Suppressor macrophage treated with lipopolysaccharide for 4 hours (primary cell): ENCODE measurements at regions not wholly inside any gene's neighbourhood (a gene's known extent, or its start where the extent isn't known, plus 50 kb on each side); places are given as distances from the start of the nearest gene placed in this dataset.
A peak's percentile ranks its signal among the peaks of the same experiment; 100 is the strongest.
"Not testable (repeated sequence)": the region's sequence is repeated elsewhere in the genome, so short reads cannot be mapped to it uniquely, and the experiment has no call there.

Experiments
- DNase-seq: peaks from one replicate; pipeline ENCODE4 v3.0.0-alpha.2; 2020

DNA sequence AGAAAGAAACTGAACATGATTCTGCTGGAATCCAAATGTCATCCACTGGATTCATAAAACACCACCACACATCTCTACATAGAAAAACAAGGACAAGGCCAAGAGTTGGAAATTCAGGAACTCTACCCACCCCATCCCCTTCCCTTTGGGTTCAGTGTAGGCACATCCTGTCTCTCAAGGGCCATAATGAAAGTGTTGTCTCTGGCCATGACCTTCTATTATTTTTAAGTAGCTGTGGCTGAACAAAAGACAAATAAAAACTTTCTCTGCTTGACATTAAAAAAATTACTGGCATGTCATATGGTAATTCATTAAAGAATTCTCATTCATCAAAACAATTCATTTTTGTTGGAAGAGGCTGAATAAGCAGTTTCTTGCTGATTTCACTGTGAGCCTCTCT is 54.9 kb upstream of the ZBTB18 start:
- no peak for DNase-seq

DNA sequence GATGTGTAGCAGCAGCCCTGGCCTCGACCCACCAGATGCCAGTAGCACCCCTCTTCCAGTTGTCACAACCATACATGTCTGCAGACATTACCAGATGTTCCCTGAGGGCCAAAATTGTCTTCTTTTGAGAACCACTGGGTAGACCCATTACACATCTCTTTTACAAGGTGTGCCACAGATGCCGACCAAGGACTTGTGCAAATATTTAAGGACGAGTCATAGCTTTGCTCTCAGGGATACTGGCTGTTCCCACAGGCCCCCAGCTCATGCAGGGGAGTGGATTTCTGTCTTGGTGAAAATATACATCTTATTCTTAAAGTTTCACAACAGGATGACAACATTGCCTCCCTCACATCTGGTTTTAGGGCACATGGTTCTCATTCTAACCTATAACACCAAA is 59.4 kb upstream of the ZBTB18 start:
- DNase-seq, result no peak

DNA sequence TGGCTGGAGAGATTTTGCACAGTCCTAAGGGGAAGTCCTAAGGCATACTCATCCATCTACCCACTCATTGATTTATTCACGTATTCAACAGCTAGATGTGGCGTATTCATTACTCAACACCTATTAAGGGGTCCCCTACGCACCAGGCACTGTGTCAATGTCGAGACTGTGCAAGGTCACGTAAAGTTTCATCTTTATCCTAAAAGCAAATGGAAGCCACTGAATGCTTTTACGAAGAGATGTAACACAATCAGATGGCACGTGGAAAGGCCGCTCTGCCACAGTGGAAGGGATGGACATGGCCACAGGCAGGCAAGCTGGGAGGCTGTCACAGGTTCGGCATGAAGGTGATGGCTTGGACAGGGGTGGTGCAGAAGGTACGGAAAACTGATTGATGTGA is 66.3 kb upstream of the ZBTB18 start:
- no peak for DNase-seq

DNA sequence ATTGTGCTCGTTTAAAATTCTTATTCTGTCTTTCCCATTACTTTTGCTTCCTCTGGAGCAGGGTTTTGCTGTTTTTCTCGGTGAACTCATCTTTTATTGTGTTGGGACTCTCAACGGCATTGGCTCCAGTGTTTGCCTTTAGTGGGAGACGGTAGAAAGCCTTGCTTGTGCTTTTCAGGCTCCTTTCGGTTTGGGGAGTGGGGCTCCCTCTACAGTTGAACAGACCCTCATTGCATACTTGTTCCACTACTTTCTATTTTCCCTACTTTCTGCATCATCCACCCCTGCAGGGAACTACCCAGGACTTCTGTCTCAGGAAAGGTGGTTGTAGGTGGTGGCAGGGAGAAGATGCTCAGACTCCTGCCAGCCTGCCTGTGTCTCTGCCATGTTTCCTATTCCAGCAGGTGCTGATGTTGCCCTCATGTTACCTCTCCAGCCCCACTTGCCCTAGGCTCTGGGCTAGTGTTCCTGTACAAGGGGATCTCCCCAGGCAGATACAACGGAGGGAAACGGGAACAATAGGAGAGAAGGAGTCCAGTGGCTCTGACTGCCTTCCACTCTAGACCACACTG is 68.5 kb upstream of the ZBTB18 start:
- DNase-seq, result no peak

DNA sequence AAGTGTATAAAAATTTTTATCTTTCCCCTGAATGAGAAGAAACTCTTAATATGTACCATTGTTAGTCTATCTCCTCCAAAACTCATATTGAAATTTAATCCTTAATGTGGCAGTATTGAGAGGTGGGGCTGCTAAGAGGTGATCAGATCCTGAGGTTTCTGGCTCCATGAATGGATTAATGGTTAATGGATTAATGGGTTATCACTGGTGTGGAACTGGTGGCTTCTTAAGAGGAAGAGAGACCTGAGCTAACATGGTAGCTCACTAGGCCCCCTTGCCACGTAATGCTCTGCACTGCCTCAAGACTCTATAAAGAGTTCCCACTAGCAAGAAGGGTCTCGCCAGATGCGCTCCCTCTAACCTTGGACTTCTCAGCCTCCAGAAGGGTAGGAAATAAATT is 70.6 kb upstream of the ZBTB18 start:
- no peak for DNase-seq

DNA sequence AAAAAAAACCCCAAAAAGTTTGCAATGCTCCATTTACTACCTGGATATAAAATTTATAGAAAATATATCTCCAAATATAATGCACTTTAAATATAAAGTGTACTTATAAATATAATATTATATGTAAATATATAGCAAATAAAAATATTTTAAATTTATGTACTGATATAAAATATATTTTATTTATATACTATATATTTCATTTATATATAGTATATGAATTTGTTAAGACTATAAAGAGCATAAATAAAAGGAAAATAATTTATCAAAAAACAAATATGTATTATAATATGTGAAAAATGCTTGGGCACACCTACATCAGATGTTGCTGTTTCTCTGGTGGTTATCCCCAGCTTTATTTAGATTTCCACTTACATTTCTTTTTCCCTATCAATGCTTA is 71.0 kb upstream of the ZBTB18 start:
- no peak for DNase-seq

DNA sequence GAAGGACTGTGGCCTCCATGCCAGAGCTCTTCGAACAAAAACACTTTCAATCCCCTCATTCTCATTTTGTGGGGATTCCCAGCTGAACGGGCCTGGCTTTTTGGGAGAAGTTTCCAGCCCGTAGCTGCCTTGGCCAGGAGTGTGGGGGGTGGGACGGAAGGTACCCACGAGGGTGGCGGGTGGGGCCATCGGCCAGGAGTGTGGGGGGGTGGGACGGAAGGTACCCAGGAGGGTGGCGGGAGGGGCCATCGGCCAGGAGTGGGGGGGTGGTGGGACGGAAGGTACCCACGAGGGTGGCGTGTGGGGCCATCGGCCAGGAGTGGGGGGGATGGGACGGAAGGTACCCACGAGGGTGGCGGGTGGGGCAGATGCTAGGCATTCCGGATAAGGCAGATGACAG is 71.7 kb upstream of the ZBTB18 start:
- DNase-seq, result no peak

DNA sequence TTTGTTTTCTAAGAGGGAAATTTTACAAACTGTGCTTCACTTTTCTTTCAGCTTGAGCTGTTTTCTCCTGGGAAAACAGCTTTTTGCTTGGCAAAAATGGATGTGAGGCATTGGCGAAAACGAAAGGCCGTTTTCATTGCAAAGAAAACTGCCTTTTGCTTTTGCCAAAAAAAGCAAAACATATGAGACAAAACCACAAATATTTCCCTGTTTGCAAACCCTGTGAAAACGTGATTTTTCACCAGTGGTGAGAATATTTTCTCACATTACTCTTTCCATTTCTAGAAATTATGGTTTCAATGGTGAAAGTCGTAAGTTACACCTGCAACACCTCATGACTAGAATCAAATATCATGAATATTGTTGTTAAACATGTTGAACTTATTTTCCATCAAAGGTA is 74.0 kb upstream of the ZBTB18 start:
- no peak for DNase-seq

DNA sequence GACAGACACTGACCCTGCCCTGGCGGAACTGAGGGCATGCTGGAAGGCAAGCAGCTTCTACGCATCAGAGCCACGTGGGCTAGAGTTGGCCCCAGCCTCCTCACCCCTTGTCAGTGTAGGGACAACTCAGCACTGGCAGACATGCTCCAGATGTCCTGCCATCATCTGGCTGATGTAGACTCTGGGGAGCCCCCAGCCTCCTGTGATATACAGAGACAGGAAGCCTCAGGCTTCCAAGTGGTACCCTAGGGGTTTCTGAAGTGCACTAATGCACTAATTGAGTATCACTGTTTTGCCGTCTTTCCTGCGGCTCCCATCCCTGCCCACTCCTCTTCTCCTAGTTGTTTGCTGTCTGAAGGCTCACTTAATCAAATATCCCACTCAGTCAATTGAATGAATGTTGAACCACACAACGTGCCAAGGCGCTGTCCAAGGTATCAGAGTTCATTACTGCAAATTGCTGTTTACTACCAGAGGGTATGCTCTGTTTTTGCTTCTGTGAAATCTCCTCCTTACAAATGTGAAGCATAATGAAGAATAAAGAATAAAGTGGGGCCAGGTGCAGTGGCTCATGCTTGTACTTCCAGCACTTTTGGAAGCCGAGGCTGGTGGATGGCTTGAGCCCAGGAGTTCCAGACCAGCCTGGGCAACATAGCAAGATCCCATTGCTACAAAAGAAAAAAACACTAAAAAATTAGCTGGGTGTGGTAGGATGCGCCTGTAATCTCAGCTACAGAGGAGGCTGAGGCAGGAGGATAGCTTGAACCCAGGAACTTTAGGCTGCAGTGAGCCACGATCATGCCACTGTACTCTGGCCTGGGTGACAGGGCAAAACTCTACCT is 76.4 kb upstream of the ZBTB18 start:
- DNase-seq, result no peak

DNA sequence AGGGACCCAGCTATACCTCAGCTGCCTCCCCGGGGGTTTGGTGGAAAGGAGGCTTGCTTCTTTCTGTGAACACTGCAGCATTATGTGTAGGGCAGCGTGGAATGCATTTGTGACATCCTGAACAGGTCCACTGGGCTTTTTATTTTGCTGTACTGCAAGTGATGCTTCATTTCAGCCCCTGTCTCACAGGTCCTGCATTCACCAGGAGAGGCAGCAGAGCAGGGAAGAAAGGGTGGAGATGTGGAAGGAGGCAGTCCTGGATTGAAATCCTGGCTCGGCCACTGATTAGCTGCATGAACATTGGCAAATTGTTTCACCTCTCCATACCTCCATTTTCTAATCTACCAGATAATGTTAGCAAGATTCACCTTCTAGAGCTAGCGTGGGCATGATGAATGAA is 77.9 kb upstream of the ZBTB18 start:
- no peak for DNase-seq

DNA sequence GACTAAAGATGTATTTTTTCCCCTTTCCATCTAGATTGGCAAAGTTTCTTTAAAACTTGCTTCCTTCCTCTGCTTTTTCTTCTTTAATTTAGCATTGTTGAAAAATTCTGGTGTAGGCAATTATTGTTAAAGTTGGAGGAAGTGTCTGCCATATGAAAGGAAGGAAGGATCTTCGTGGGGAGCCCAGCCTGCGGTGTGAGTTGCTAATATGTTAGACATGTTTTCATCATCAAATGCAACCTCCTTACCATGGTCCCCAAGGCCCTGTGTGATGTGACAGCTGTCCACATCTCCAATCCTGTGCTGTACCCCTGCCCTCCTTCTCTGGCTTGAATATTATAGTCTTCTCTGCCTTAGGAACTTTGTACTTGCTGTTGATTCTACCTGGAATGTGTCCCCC is 81.0 kb upstream of the ZBTB18 start:
- DNase-seq, result no peak

DNA sequence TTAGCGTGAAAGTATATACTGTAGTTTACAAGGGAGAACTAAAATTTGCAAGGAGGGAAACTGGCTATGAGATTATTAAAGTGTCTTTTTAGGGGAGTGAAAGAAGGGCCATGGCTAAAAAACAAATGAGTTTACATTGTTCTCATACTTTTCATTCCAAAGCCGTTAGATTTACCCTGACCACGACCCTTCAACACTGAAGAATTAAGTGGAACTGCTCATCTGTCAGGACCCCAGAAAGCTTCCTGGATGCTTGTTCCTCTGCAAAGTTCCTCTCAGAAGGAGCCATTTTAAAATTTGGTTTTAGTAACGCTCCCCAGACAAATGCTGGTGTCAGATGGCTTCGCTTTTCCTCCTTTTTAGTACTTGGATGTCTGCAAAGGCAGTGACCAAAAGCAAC is 82.7 kb upstream of the ZBTB18 start:
- DNase-seq, result no peak

DNA sequence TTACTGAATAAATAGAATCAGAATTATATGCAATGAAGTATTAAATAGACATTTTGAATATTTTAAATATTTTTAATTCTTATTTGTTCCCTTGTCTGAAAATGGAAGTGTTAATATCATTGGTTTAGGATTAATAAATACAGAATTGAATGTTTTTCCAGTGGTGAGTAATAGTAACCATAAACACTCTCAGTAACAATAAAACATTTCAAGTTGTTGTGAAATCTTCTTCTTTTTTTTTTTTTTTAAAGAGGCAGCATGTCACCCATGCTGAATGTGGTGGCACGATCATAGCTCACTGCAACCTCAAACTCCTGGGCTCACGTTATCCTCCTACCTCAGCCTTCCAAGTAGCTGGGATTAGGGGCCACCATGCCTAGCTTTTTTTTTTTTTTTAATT is 86.2 kb upstream of the ZBTB18 start:
- peak; percentile 7 for DNase-seq

DNA sequence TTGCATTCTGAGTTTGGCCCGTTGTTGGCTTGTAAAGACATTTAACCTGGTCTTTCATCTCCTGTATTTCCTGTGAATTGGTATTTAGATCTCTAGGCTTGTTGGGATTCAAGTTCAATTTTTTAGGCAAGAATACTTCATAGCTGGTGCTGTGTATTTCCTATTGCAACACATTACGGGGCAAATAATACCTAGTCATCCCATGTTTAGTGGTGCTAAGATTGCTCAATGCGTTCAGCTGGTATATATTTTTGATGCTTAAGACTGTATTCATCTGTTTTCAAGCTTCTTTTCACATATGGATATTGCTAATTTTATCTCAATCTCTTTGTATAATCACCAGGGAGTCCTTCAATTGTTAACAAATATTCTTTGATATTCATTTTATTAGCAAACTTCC is 87.5 kb upstream of the ZBTB18 start:
- DNase-seq, result peak; percentile 9

DNA sequence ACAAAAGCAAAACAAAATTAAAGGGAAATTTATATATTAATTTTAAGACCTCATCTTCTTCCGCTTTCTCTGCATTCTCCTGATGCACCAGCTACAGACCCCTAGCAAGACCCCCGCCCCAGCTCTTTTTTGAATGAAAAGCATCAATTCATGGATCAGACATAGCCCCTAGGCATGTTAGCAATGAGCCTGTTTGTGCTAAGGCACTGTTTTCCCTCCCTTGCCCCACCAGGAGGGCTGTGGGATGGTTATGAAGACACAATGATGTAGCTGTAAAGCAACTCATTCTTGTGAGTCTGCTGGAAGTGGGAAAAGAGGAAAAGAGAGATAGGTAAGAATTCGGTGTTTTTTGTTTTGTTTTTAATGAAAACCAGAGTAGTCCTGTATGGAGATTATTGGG is 88.5 kb upstream of the ZBTB18 start:
- no peak for DNase-seq

DNA sequence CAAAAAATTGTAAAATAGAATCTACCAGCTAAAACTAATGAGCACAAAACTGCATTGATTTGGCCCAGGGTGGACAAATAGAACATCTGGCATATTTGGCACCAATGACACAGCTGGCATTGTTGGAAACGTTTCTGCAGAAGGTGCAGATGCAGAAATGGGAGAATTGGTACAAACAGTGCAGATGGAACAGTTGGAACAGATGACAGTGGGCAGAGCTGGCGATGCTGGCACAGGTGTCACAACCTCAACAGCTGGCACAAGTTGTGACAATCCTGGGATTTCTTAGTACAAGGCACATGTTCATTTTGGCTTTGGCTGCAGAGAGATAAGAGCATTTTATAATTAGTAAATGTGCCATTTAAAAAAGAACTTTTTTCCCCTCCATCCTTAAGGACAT is 91.1 kb upstream of the ZBTB18 start:
- no peak for DNase-seq

DNA sequence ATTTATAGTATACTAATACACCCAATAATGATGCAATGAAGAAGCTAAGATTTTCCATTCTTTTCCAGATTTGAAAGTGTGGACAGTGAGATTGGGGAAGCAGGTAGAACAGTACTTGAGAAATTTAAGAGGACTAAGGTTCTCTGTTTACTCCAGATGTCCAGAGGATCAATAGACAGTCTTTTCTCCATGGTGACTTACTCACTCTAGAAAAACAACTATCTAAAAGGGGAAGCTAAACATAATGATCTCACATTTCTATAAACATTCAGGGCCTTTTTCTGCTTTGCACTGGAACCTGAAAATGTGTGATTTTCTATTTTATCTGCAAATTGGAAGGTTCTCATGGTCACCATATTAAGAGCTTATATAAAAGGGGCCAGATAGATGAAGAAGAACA is 93.9 kb upstream of the ZBTB18 start:
- no peak for DNase-seq

DNA sequence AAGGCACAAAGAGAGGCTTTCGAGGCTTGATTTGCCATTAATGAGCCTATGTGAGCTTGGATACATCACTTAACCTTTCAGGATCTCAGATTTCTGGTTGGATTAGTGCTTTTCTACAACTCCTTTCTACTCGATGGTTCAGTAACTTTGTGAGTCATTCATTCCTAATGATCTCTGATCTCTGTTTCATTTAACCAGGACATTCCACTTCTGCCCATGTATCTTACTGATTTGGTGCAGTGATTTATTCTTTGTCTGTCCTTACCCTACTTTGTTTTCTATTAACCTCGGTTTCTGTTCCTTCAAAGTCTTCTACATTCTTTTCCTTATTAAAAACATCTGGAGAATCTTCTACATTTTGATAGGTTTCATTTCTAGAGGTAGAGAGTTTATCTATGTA is 94.6 kb upstream of the ZBTB18 start:
- DNase-seq, result no peak

DNA sequence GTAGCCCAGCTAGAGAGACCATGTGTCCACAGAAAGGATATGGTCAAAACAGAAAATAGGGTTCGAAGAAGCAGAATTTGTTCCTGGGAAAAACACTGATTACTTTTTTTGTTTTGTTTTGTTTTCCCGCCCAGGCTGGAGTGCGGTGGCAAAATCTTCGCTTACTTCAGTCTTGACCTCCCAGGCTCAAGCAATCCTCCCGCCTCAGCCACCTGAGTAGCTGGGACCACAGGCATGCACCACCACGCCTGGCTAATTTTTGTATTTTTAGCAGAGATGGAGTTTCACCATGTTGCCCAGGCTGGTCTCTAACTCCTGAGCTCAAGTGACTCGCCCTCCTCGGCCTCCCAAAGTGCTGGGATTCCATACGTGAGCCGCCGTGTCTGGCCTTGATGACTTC is 99.9 kb upstream of the ZBTB18 start:
- DNase-seq, result not testable (repeated sequence)

DNA sequence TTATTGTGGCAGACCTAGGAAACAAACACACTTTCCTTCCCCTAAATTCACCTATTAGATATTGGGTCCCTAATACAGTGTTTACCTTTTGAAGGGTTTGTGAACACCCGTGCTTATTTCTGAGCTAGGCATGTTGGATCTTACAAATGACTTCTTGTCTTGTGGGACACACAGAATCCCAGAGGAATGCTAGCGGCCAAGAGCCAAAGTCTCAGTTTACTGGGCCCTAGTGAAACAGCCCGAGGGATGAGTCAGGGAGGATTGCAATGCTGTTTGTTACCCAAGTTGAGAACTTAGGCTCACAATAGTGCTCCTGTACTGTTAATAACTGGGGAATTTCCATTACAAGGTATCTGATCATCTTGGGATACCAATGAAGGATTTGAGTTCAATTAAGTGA is 100.1 kb upstream of the AKT3 start:
- no peak for DNase-seq

DNA sequence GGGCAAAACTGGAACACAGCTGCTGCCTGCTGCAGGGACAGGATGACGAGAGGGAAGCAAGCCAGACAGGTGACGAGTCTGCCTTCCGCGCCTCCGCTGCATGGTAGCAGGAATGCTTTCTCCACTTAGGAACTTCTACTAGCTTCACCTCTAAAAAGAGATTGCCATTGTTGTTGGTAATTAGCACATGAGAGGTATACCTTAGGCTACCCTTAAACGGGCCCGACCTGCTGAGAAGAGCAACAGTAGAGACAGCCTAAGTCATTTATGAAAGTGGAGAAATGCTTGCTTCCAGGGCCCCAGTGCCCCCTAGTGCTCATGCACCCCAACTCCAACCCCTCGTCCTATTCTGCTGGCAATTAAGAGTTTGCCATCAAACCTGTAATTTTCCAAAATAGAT is 96.9 kb upstream of the AKT3 start:
- peak; percentile 41 for DNase-seq

DNA sequence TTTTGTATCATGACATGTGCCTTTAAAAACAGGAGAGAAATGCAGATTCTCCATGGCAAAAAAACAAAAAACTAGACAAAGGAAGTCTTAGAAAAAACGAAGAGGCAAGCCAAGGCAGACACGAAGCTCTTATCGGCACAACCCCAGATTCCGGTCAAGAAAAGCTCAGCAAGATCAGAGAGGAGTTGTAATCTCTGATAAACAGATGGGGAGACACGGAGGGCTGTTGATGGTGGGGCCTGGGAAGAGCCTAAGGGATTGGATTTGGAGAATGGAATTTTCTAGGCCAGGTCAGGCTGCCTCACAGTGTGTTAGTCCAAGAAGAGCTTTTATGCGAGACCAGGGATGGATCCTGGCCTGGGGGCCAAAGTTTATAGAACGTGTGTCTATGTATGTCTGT is 96.2 kb upstream of the AKT3 start:
- DNase-seq, result no peak

DNA sequence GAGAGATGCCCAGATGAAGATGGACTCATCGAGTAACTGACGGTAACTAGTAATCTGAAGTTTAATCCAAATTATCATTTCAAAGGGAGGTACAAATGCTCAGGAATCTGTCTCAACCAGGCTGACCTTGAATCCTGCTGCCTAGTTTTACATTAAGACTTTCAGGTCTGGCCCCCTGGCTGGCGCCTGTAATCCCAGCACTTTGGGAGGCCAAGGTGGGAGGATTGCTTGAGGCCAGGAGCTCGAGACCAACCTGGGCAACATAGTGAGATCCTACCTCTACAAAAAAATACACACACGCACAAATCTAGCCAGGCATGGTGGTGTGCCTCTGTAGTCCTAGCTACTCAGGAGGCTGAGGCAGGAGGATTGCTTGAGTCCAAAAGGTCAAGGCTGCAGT is 95.7 kb upstream of the AKT3 start:
- DNase-seq, result no peak

DNA sequence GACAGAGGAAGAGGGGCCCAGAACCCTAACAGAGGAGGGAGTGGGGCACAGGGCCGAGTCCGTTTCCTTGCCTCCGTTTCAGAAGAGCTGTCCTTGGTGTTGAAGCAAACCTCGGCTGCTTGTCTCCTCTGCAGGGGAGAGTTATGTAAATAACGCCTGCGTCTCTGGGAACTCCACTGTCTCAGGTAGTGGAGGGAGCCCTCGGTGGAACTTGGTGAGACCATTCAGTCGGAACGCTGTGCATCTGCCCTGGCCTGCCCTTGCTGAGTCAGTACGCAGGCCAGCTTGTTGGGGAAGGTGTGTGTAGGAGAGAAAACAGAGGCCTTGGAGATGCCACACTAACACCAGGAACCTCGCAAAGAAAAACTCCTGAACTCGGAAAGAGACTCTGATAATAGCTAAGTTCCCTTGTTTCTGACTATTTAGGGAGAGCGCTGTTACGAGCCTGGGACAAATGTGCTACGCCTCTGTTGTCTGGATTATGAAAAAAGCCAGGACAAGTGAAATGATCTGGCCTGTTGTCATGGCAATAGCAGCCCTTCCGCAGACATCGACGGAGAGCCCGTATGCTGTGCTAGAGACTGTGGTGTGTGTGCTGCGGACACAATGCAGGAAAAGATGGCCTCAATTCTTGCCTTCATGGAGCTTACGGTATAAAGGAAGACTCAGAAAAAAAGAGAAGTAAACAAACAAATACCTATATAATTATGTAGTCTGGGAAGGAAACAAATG is 94.6 kb upstream of the AKT3 start:
- DNase-seq, result no peak
